Chondrocyte (in vitro differentiated cells): ENCODE measurements at regions not wholly inside any gene's neighbourhood (a gene's known extent, or its start where the extent isn't known, plus 50 kb on each side); places are given as distances from the start of the nearest gene placed in this dataset.
A peak's percentile ranks its signal among the peaks of the same experiment; 100 is the strongest.

Source experiments
- DNase-seq: peaks from one replicate; pipeline ENCODE4 v3.0.0; 2021; ENCODE audit warnings: mixed read lengths, low spot score
- H3K27ac Mint-ChIP-seq: one replicate; pipeline ENCODE4 v1.8.0; 2021; ENCODE audit warnings: mild to moderate bottlenecking, moderate library complexity, mixed read lengths; ENCODE audit not compliant: unreplicated experiment
- H3K27me3 Mint-ChIP-seq: 2 replicates; pipeline ENCODE4 v1.8.0; 2021; ENCODE audit warnings: low read depth, mixed read lengths
- H3K36me3 Mint-ChIP-seq: 2 replicates; pipeline ENCODE4 v1.8.0; 2021; ENCODE audit warnings: low read depth, mixed read lengths
- H3K4me1 Mint-ChIP-seq: 2 replicates; pipeline ENCODE4 v1.8.0; 2021; ENCODE audit warnings: low read depth, mild to moderate bottlenecking, mixed read lengths
- H3K4me3 Mint-ChIP-seq: one replicate; pipeline ENCODE4 v1.8.0; 2021; ENCODE audit warnings: mild to moderate bottlenecking, moderate library complexity, mixed read lengths; ENCODE audit not compliant: unreplicated experiment
- H3K9me3 Mint-ChIP-seq: 2 replicates; pipeline ENCODE4 v1.8.0; 2021; ENCODE audit warnings: low read depth, mixed read lengths
- TF ChIP-seq, protein P1 (sequence below): fragments of 200-600 bp; sonication (generic); IDR thresholded peaks from 2 replicates; pipeline ENCODE4 v1.5.0; 2021; ENCODE audit warnings: antibody characterized with exemption, mild to moderate bottlenecking, moderate library complexity

DNA sequence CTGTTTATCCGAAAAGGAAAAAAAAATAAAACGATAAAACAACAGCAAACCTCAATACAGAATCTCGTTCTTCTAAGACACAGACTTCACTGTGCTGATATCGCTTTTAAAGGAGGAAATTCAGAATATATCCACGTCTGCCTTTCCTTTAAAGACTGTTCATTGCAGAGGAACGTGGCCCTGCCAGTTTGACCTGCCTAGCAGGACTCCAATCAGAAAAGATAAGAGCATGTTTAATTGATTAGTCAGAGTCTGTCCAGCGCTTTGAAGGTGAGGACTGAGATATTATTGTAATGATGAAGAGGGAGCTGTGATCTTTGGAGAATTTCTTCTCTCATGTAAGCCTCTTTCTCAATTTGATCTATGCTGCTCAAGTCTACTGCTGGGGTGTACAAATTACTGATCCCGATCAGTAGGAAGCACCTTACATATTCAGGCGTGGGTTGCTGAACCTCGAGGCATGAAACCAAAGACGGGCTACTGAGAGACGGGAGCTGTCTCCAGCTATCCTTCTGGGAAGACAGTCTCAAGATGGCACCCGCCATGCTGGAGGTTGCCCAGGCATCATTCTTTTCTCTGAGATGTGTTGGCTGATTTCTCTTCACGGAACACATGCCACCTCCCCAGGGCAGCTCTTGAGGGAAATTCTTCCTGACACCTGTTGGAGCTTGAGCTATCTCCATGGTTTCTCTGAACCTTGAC is 146.1 kb downstream of the SHOX start:
- TF ChIP-seq, protein P1, sequence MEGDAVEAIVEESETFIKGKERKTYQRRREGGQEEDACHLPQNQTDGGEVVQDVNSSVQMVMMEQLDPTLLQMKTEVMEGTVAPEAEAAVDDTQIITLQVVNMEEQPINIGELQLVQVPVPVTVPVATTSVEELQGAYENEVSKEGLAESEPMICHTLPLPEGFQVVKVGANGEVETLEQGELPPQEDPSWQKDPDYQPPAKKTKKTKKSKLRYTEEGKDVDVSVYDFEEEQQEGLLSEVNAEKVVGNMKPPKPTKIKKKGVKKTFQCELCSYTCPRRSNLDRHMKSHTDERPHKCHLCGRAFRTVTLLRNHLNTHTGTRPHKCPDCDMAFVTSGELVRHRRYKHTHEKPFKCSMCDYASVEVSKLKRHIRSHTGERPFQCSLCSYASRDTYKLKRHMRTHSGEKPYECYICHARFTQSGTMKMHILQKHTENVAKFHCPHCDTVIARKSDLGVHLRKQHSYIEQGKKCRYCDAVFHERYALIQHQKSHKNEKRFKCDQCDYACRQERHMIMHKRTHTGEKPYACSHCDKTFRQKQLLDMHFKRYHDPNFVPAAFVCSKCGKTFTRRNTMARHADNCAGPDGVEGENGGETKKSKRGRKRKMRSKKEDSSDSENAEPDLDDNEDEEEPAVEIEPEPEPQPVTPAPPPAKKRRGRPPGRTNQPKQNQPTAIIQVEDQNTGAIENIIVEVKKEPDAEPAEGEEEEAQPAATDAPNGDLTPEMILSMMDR, result no peak
- Mint-ChIP-seq H3K4me1 (peaks cover 3% of the 10 kb centered on the region), H3K9me3 (peaks cover 7% of the 10 kb centered on the region), H3K27ac (no peak overlapping the region), H3K27me3 (peaks cover 35% of the 10 kb centered on the region), H3K36me3 (no peaks in the 10 kb centered on the region), H3K4me3 (no peak overlapping the region)
- peak; percentile 40 for DNase-seq

DNA sequence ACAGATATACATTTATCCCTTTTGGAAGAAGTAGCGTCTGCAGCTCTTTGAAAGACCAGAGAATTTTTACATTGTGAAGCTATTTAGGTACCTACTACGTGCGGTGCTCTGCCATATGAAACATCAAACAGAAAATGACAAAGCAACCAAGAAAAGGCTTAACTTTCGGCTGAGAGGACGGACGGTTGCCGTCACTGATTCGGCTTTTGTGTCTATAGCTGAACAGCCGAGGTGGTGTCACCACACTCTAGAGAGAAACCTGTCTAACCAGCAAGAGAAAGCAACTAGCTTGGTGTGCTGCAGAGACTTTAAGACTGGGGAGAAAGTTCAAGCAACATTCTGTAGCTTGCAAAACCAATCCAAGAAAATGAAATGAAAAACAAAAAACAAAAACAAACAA is 145.5 kb downstream of the SHOX start:
- H3K27ac Mint-ChIP-seq, result no peak overlapping the region
- H3K4me3 Mint-ChIP-seq, result no peak overlapping the region

DNA sequence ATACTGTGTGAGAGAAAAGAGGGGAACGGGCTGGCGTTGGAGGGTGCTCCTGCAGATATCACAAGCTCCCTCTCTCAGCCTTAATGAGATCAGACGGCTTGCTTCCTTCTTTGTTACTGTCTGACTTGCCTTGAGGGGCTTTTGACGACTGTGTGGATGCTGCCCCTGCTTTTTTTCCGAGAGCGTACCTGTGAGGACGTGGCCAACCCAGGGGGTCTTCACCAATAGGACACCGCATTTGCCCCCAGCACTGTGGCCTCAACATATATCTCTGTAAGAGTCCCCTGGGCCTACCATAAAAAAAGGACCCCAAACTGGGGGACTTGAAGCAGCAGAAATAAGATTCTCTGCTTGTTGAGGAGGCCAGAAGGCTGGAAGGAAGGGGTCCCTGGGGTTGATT is 143.9 kb downstream of the SHOX start:
- Mint-ChIP-seq H3K27ac (no peak overlapping the region), H3K4me3 (no peak overlapping the region), H3K27me3 (peaks cover 38% of the 10 kb centered on the region), H3K9me3 (peaks cover 7% of the 10 kb centered on the region), H3K36me3 (no peaks in the 10 kb centered on the region), H3K4me1 (no peaks in the 10 kb centered on the region)
- TF ChIP-seq, protein P1, result no peak
- peak; percentile 40 for DNase-seq

More for the DNA sequence above, 145.5 kb downstream of the SHOX start:
- Mint-ChIP-seq H3K9me3 (peaks cover 7% of the 10 kb centered on the region), H3K36me3 (no peaks in the 10 kb centered on the region), H3K4me1 (no peaks in the 10 kb centered on the region), H3K27me3 (peaks cover 34% of the 10 kb centered on the region)
- peak; percentile 9 for DNase-seq
- TF ChIP-seq, protein P1, result no peak

DNA sequence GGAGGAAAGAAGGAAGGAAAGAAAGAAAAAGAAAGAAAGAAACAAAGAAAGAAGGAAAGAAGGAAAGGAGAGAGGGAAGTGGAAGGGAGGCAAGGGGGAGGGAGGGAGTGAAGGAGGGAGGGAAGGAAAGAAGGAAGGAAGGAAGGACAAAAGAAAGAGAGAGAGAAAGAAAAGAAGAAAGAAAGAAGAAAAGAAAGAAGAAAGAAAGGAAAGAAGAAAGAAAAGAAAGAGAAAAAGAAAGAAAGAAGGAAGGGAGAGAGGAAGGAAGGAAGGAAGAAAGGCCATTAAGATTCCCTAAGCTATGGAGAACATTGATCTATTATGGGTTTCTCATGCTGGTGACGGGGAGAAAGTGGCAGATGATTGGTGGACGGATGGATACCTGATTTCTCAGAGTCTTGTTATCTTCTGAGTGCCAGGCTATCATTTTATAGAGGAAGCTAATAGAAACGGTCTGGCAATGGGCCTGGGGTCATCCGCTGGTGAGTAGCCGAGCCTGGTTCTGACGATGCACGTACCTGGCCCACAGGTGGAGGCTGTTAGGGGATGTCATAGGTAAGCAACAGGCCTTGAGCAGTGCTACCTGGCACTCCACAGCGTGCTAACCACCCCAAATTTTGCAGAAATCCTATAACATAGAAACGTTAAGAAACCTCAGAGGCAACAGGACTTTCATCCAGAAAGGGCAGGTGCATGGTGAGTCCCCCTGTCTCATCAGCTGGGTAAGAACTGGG is 142.9 kb downstream of the SHOX start:
- no peak overlapping the region for H3K27ac Mint-ChIP-seq
- H3K36me3 Mint-ChIP-seq, result no peaks in the 10 kb centered on the region
- no peaks in the 10 kb centered on the region for H3K4me1 Mint-ChIP-seq
- no peak overlapping the region for H3K4me3 Mint-ChIP-seq
- peaks cover 37% of the 10 kb centered on the region for H3K27me3 Mint-ChIP-seq
- no peaks in the 10 kb centered on the region for H3K9me3 Mint-ChIP-seq
- TF ChIP-seq, protein P1, result no peak
- DNase-seq, result peak; percentile 29

DNA sequence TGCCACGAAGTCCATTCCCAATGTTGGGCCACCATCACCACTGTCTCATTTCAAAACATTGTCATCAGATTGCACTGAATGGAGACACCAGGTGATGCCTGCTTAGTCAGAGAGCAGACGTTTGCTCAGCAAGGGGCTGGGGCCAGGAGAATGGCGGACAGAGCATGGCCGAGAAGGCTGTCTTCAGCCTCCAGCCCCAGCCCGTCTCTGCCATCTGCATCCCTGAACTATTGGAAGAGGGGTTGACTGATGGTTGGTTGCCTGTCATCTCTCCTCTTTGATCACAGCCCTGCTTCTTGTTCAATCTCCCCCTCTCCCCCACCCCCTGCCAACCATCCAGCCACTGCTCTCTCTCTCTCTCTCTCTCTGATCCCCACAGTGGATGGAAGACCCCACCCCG is 140.9 kb downstream of the SHOX start:
- TF ChIP-seq, protein P1, result no peak
- Mint-ChIP-seq H3K27me3 (peaks cover 29% of the 10 kb centered on the region), H3K4me3 (no peak overlapping the region), H3K27ac (no peak overlapping the region), H3K9me3 (no peaks in the 10 kb centered on the region), H3K4me1 (no peaks in the 10 kb centered on the region), H3K36me3 (no peaks in the 10 kb centered on the region)
- DNase-seq, result peak; percentile 49
